ENCODE measurements at regions not wholly inside any gene's neighbourhood (a gene's known extent, or its start where the extent isn't known, plus 50 kb on each side); places are given as distances from the start of the nearest gene placed in this dataset.

- no peak overlapping the region for H4K91ac ChIP-seq (ENCODE audit: low read depth, low read length)
- H2BK120ac ChIP-seq (ENCODE audit: insufficient read depth, low read length, poor library complexity) = no peak overlapping the region
- no peak overlapping the region for H2BK12ac ChIP-seq (ENCODE audit: low read length)
- no peak overlapping the region for H3K9ac ChIP-seq (ENCODE audit: low read length)
- H3K27me3 ChIP-seq (ENCODE audit: insufficient read depth, low read length) = no peaks in the 10 kb centered on the region
- H3K4me3 ChIP-seq (ENCODE audit: low read depth, low read length) = no peak overlapping the region
- DNase-seq = no peak
- H2AK5ac ChIP-seq (ENCODE audit: low read length) = no peak overlapping the region
- no peaks in the 10 kb centered on the region for H3K9me3 ChIP-seq (ENCODE audit: insufficient read depth, low read depth, low read length)
- no peak overlapping the region for H3K23ac ChIP-seq (ENCODE audit: low read length)
- no peak overlapping the region for H3K4ac ChIP-seq (ENCODE audit: low read depth, low read length)
- H3K36me3 ChIP-seq (ENCODE audit: control insufficient read depth in 1 of 2, insufficient read depth in 2 of 2, low read length in 2 of 2) = no peaks in the 10 kb centered on the region
- H3K4me2 ChIP-seq (ENCODE audit: low read length) = no peak overlapping the region
- no peaks in the 10 kb centered on the region for H3K79me2 ChIP-seq (ENCODE audit: control insufficient read depth, insufficient read depth, low read length, poor library complexity)
- no peaks in the 10 kb centered on the region for H3K79me1 ChIP-seq (ENCODE audit: low read length)
- no peak overlapping the region for H2BK5ac ChIP-seq (ENCODE audit: low read depth, low read length, poor library complexity)
- no peak overlapping the region for H4K8ac ChIP-seq (ENCODE audit: low read depth, low read length)
- H2AFZ ChIP-seq (ENCODE audit: insufficient read depth, low read length, poor library complexity) = no peak overlapping the region
- no CpG with 5 or more reads among the region's 1 CpG for WGBS (ENCODE audit: extremely low coverage, insufficient coverage, insufficient read length)
- no peaks in the 10 kb centered on the region for H3K4me1 ChIP-seq (ENCODE audit: control insufficient read depth in 1 of 2, insufficient read depth in 2 of 2, low read length in 2 of 2)
- H3K27ac ChIP-seq (ENCODE audit: low read depth, low read length) = no peak overlapping the region
- H3K18ac ChIP-seq (ENCODE audit: low read length) = no peak overlapping the region
- no peak overlapping the region for H4K12ac ChIP-seq (ENCODE audit: low read depth, low read length)
- H3K14ac ChIP-seq (ENCODE audit: low read length) = no peak overlapping the region
Measured at GRCh38 chr6:93790981-93791380, 371.6 kb upstream of the EPHA7 start.

DNA sequence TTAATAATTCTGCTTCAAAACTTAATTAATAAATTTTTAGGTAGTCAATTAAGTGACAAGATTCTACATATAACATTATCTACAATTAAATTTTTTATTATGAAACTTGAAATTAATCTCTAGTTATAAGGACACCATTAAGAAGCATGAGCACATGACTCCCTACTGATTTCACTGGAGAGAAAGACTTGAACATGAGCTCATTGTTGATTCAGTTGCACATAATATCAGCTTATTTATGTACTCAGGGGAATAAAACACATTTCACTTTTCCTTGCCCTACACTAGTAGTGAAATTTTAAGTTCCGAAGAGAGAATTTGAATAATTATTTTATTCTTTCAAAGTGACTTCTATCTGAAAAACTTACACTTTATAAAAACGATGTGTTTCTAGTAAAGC lies 370.2 kb upstream of the EPHA7 start:
- Histone ChIP-seq H3K14ac (ENCODE audit: low read length) (no peak overlapping the region), H3K18ac (ENCODE audit: low read length) (no peak overlapping the region), H3K27ac (ENCODE audit: low read depth, low read length) (no peak overlapping the region), H3K4ac (ENCODE audit: low read depth, low read length) (no peak overlapping the region), H4K8ac (ENCODE audit: low read depth, low read length) (no peak overlapping the region), H2BK5ac (ENCODE audit: low read depth, low read length, poor library complexity) (no peak overlapping the region), H3K79me2 (ENCODE audit: control insufficient read depth, insufficient read depth, low read length, poor library complexity) (no peaks in the 10 kb centered on the region), H3K27me3 (ENCODE audit: insufficient read depth, low read length) (no peaks in the 10 kb centered on the region), H3K4me3 (ENCODE audit: low read depth, low read length) (no peak overlapping the region), H3K9me3 (ENCODE audit: insufficient read depth, low read depth, low read length) (no peaks in the 10 kb centered on the region), H3K4me1 (ENCODE audit: control insufficient read depth in 1 of 2, insufficient read depth in 2 of 2, low read length in 2 of 2) (no peaks in the 10 kb centered on the region), H3K23ac (ENCODE audit: low read length) (no peak overlapping the region), H2AFZ (ENCODE audit: insufficient read depth, low read length, poor library complexity) (no peak overlapping the region), H4K12ac (ENCODE audit: low read depth, low read length) (no peak overlapping the region), H2BK120ac (ENCODE audit: insufficient read depth, low read length, poor library complexity) (no peak overlapping the region), H3K79me1 (ENCODE audit: low read length) (no peaks in the 10 kb centered on the region), H3K9ac (ENCODE audit: low read length) (no peak overlapping the region), H3K36me3 (ENCODE audit: control insufficient read depth in 1 of 2, insufficient read depth in 2 of 2, low read length in 2 of 2) (no peaks in the 10 kb centered on the region), H4K91ac (ENCODE audit: low read depth, low read length) (no peak overlapping the region), H2AK5ac (ENCODE audit: low read length) (no peak overlapping the region), H3K4me2 (ENCODE audit: low read length) (no peak overlapping the region), H2BK12ac (ENCODE audit: low read length) (no peak overlapping the region)
- no peak for DNase-seq
- WGBS (ENCODE audit: extremely low coverage, insufficient coverage, insufficient read length) = no CpG with 5 or more reads among the region's 2 CpGs

DNA sequence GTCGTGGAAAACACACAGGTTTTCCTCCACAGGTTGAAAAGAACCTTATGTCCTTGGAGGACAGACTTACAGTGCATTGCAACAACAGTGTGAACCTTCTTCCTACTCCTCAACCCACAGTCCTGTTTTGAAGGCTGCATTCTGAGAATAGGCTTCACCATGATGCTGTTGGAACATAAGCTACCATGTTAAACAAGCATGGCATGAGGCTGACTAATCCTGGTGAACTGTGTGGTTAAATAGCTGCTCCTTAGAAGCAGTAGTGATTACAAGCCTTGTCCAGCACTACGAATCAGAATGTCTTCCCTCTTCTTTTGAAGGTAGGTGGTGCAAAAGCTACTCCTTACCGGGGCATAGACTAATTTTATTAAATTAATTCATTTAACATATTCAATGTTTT lies 368.5 kb upstream of the EPHA7 start:
- Histone ChIP-seq H4K91ac (ENCODE audit: low read depth, low read length) (no peak overlapping the region), H3K4ac (ENCODE audit: low read depth, low read length) (no peak overlapping the region), H4K12ac (ENCODE audit: low read depth, low read length) (no peak overlapping the region), H3K9me3 (ENCODE audit: insufficient read depth, low read depth, low read length) (no peaks in the 10 kb centered on the region), H3K23ac (ENCODE audit: low read length) (no peak overlapping the region), H3K4me3 (ENCODE audit: low read depth, low read length) (no peak overlapping the region), H3K27me3 (ENCODE audit: insufficient read depth, low read length) (no peaks in the 10 kb centered on the region), H3K14ac (ENCODE audit: low read length) (no peak overlapping the region), H3K27ac (ENCODE audit: low read depth, low read length) (no peak overlapping the region), H3K79me2 (ENCODE audit: control insufficient read depth, insufficient read depth, low read length, poor library complexity) (no peaks in the 10 kb centered on the region), H2BK120ac (ENCODE audit: insufficient read depth, low read length, poor library complexity) (no peak overlapping the region), H3K18ac (ENCODE audit: low read length) (no peak overlapping the region), H3K79me1 (ENCODE audit: low read length) (no peaks in the 10 kb centered on the region), H3K4me2 (ENCODE audit: low read length) (no peak overlapping the region), H2AFZ (ENCODE audit: insufficient read depth, low read length, poor library complexity) (no peak overlapping the region), H3K4me1 (ENCODE audit: control insufficient read depth in 1 of 2, insufficient read depth in 2 of 2, low read length in 2 of 2) (no peaks in the 10 kb centered on the region), H2BK5ac (ENCODE audit: low read depth, low read length, poor library complexity) (no peak overlapping the region), H4K8ac (ENCODE audit: low read depth, low read length) (no peak overlapping the region), H3K9ac (ENCODE audit: low read length) (no peak overlapping the region), H2AK5ac (ENCODE audit: low read length) (no peak overlapping the region), H3K36me3 (ENCODE audit: control insufficient read depth in 1 of 2, insufficient read depth in 2 of 2, low read length in 2 of 2) (no peaks in the 10 kb centered on the region), H2BK12ac (ENCODE audit: low read length) (no peak overlapping the region)
- no CpG with 5 or more reads among the region's 3 CpGs for WGBS (ENCODE audit: extremely low coverage, insufficient coverage, insufficient read length)
- no peak for DNase-seq

DNA sequence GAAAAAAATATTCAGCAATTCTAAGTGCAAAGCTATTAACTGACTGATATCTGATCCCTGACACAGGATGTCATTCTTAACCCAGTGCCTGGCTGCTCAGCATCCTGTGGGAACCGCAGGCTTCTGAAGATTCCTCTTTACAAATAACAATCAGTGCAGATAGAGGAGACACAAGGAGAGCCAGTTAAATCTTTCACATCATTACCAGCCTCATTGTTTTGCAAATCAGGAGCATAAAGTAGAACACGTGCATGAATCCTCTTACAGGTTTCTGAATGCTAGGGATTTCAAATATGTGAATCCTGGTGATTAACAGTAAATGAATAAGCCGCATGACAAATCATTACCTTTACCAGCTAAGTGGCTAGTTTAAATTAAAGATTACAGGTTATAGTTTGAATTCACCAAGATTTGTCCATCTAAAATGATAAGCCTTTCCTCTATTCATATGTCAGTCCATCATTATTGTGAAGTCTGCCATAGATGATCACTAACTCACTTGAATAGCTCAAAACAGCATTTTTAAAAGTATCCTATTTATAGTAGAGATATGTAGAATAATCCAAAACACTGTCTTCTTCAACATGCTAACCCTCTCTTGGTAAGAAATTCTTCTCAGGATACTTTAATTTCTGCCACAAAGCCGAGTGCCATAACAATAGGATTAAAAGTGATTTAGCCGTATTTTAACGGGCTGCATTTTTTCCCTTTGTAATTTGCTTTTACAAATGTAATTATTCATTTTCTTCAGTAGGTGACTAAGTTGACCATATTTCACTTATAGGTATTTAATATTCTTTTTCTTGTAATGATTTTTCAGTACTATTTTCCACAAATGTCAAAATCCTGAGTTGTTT lies 367.3 kb upstream of the EPHA7 start:
- H2BK5ac ChIP-seq (ENCODE audit: low read depth, low read length, poor library complexity) = no peak overlapping the region
- H3K27ac ChIP-seq (ENCODE audit: low read depth, low read length) = no peak overlapping the region
- H3K27me3 ChIP-seq (ENCODE audit: insufficient read depth, low read length) = no peaks in the 10 kb centered on the region
- no peak overlapping the region for H2AK5ac ChIP-seq (ENCODE audit: low read length)
- H4K12ac ChIP-seq (ENCODE audit: low read depth, low read length) = no peak overlapping the region
- no peak overlapping the region for H3K9ac ChIP-seq (ENCODE audit: low read length)
- DNase-seq = no peak
- no peak overlapping the region for H3K18ac ChIP-seq (ENCODE audit: low read length)
- H3K23ac ChIP-seq (ENCODE audit: low read length) = no peak overlapping the region
- no peak overlapping the region for H3K4me2 ChIP-seq (ENCODE audit: low read length)
- H3K79me2 ChIP-seq (ENCODE audit: control insufficient read depth, insufficient read depth, low read length, poor library complexity) = no peaks in the 10 kb centered on the region
- no peaks in the 10 kb centered on the region for H3K9me3 ChIP-seq (ENCODE audit: insufficient read depth, low read depth, low read length)
- no peak overlapping the region for H2BK12ac ChIP-seq (ENCODE audit: low read length)
- no peak overlapping the region for H2AFZ ChIP-seq (ENCODE audit: insufficient read depth, low read length, poor library complexity)
- H3K4me3 ChIP-seq (ENCODE audit: low read depth, low read length) = no peak overlapping the region
- H2BK120ac ChIP-seq (ENCODE audit: insufficient read depth, low read length, poor library complexity) = no peak overlapping the region
- H3K4me1 ChIP-seq (ENCODE audit: control insufficient read depth in 1 of 2, insufficient read depth in 2 of 2, low read length in 2 of 2) = no peaks in the 10 kb centered on the region
- H3K4ac ChIP-seq (ENCODE audit: low read depth, low read length) = no peak overlapping the region
- WGBS (ENCODE audit: extremely low coverage, insufficient coverage, insufficient read length) = no CpG with 5 or more reads among the region's 6 CpGs
- no peak overlapping the region for H4K8ac ChIP-seq (ENCODE audit: low read depth, low read length)
- H3K36me3 ChIP-seq (ENCODE audit: control insufficient read depth in 1 of 2, insufficient read depth in 2 of 2, low read length in 2 of 2) = no peaks in the 10 kb centered on the region
- no peaks in the 10 kb centered on the region for H3K79me1 ChIP-seq (ENCODE audit: low read length)
- no peak overlapping the region for H3K14ac ChIP-seq (ENCODE audit: low read length)
- no peak overlapping the region for H4K91ac ChIP-seq (ENCODE audit: low read depth, low read length)

Measured in trophoblast cell (in vitro differentiated cells and primary cell).